SK-N-SH (cell line): ENCODE measurements at regions not wholly inside any gene's neighbourhood (a gene's known extent, or its start where the extent isn't known, plus 50 kb on each side); places are given as distances from the start of the nearest gene placed in this dataset.

Experiments
- CTCF ChIA-PET: fragments of 300-600, 350-600 bp; formaldehyde crosslinking; extraction: SDS; loops from one replicate; lab custom pipeline; 2021; lab: Yijun Ruan, JAX
- POLR2A ChIA-PET: fragments of 350-600 bp; sonication (Branson Sonifier 250); formaldehyde crosslinking; extraction: SDS; loops from one replicate; lab custom pipeline; 2020; ENCODE audit warnings: antibody characterized with exemption, inconsistent platforms; lab: Yijun Ruan, JAX
- DNase-seq: peaks from one replicate; pipeline ENCODE4 v3.0.0; 2012
- H2AFZ ChIP-seq: fragments of 200-600 bp; sonication (generic); 2 replicates; pipeline ENCODE4 v1.8.1; 2016; ENCODE audit warnings: antibody characterized with exemption, mild to moderate bottlenecking, low read depth
- H3F3A ChIP-seq: fragments of 200-600 bp; sonication (generic); replicated peaks from 2 replicates; pipeline ENCODE3; 2016; ENCODE audit warnings: antibody characterized with exemption, mild to moderate bottlenecking; ENCODE audit not compliant: insufficient read depth
- H3K27ac ChIP-seq, 2 experiments: fragments of 200-500 bp in 1 of 2; fragments of 200-600 bp in 1 of 2; sonication (Bioruptor generic) in 1 of 2; sonication (generic), shearing (Covaris generic) in 1 of 2; 2 replicates each; pipeline versions ENCODE4 v1.5.1 to v1.6.1; 2014 to 2016; ENCODE audit warnings: low read depth in 2 of 2, inconsistent platforms in 1 of 2, low read length in 1 of 2, mild to moderate bottlenecking in 1 of 2, mixed read lengths in 1 of 2
- H3K27me3 ChIP-seq: fragments of 200-600 bp; sonication (generic), shearing (Covaris generic); 2 replicates; pipeline ENCODE4 v1.6.1; 2016; ENCODE audit warnings: mixed run types; ENCODE audit not compliant: insufficient read depth
- H3K36me3 ChIP-seq, 2 experiments: fragments of 200-500 bp in 1 of 2; fragments of 200-600 bp in 1 of 2; sonication (Bioruptor generic) in 1 of 2; sonication (generic) in 1 of 2; replicated peaks in 1 of 2; 2 replicates each; pipeline versions ENCODE3 to v1.5.1; 2014 to 2016; ENCODE audit warnings: low read length in 1 of 2, mild to moderate bottlenecking in 1 of 2; ENCODE audit not compliant: insufficient read depth in 2 of 2, control insufficient read depth in 1 of 2
- H3K4me1 ChIP-seq, 2 experiments: fragments of 200-500 bp in 1 of 2; fragments of 200-600 bp in 1 of 2; sonication (Bioruptor generic) in 1 of 2; sonication (generic), shearing (Covaris generic) in 1 of 2; 2 replicates each; pipeline versions ENCODE4 v1.5.1 to v1.6.1; 2014 to 2016; ENCODE audit warnings: low read depth in 1 of 2, low read length in 1 of 2, mixed run types in 1 of 2; ENCODE audit not compliant: insufficient read depth in 2 of 2, control insufficient read depth in 1 of 2
- H3K4me2 ChIP-seq: fragments of 200-600 bp; sonication (generic), shearing (Covaris generic); 2 replicates; pipeline ENCODE4 v1.6.1; 2017; ENCODE audit warnings: mixed run types
- H3K4me3 ChIP-seq, 2 experiments: fragments of 200-500 bp in 1 of 2; fragments of 200-600 bp in 1 of 2; sonication (Bioruptor generic) in 1 of 2; sonication (generic), shearing (Covaris generic) in 1 of 2; 2 replicates each; pipeline versions ENCODE4 v1.5.1 to v1.8.1; 2014 to 2016; ENCODE audit warnings: low read depth in 2 of 2, inconsistent platforms in 1 of 2, low read length in 1 of 2, mild to moderate bottlenecking in 1 of 2, mixed read lengths in 1 of 2, moderate library complexity in 1 of 2
- H3K79me2 ChIP-seq: fragments of 200-600 bp; sonication (generic); 2 replicates; pipeline ENCODE4 v1.8.1; 2017; ENCODE audit warnings: mild to moderate bottlenecking; ENCODE audit not compliant: insufficient read depth
- H3K9ac ChIP-seq: fragments of 200-600 bp; sonication (generic); 2 replicates; pipeline ENCODE4 v1.6.1; 2017; ENCODE audit warnings: mixed run types
- H3K9me2 ChIP-seq: fragments of 200-600 bp; sonication (generic); 2 replicates; pipeline ENCODE4 v1.6.1; 2017; ENCODE audit warnings: mixed run types
- H3K9me3 ChIP-seq: fragments of 200-600 bp; sonication (generic); 2 replicates; pipeline ENCODE4 v1.6.1; 2017; ENCODE audit warnings: mixed run types, mild to moderate bottlenecking, moderate library complexity
- H4K20me1 ChIP-seq: fragments of 200-600 bp; sonication (generic); 2 replicates; pipeline ENCODE4 v1.6.1; 2017; ENCODE audit warnings: mild to moderate bottlenecking, mixed run types; ENCODE audit not compliant: insufficient read depth
- IRF3 ChIP-seq: fragments of 150-350 bp; IDR thresholded peaks from 2 replicates; pipeline ENCODE4 v1.6.1; 2016; ENCODE audit warnings: mild to moderate bottlenecking, low read depth, low read length
- MEF2A ChIP-seq: IDR thresholded peaks from 2 replicates; pipeline ENCODE4 v1.4.0; 2012; ENCODE audit warnings: low read depth, borderline replicate concordance
- RAD21 ChIP-seq: IDR thresholded peaks from 2 replicates; pipeline ENCODE4 v1.6.1; 2012; ENCODE audit warnings: mild to moderate bottlenecking, low read length
- REST ChIP-seq: IDR thresholded peaks from 2 replicates; pipeline ENCODE4 v1.6.1; 2012; ENCODE audit warnings: mild to moderate bottlenecking, low read depth, low read length, moderate library complexity
- RXRA ChIP-seq: IDR thresholded peaks from 2 replicates; pipeline ENCODE4 v1.4.0; 2012; ENCODE audit warnings: low read depth, mild to moderate bottlenecking, borderline replicate concordance
- WGBS: methylation state at CpG from one replicate; pipeline ENCODE4 v1.1.6; 2017; ENCODE audit warnings: low lambda C conversion rate; 5-methylcytosine and 5-hydroxymethylcytosine counted together
- TF ChIP-seq, protein P1 (sequence below): fragments of 200-600 bp; sonication (generic); IDR thresholded peaks from 2 replicates; pipeline ENCODE4 v1.6.1; 2017; ENCODE audit warnings: antibody characterized with exemption, mild to moderate bottlenecking, moderate library complexity

DNA sequence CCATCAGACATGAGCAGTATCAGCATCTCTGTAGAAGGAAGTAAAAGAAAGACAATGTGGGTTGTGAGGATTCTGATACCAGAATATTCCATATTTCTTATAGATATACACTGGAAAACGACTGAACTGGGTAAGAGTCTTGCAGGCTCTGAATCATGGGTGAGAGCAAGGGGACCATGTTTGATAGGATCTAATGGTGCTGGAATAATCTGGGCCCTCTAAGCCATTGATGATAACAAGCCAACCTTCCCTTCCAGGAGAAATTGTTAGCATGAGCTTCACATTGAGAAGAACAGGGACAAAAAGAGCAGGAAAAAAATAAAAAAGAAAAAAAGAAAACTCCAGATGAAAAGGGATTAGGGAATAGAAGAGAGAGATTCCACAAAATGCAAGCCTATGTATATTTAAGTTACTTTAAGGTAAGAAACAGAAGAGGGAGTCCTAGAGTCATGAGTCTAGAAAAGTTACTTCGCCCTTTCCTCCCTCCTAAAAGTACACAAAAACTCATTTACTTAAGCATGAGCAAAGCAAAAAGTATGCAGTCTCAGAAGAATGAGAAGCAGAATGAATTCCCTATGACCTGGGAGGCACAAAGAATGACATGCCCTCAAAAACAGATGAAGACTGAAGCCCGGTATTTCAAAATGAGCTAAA lies 181.9 kb downstream of the TMEM26 start:
- Histone ChIP-seq H3K27ac (no peak overlapping the region; a peak in 1 of 4 replicates), H3K4me1 (no peaks in the 10 kb centered on the region; a peak in 1 of 4 replicates), H2AFZ (no peak overlapping the region)
- WGBS = 38% methylated on average over 3 of the region's 3 CpGs
- TF ChIP-seq, protein P1, sequence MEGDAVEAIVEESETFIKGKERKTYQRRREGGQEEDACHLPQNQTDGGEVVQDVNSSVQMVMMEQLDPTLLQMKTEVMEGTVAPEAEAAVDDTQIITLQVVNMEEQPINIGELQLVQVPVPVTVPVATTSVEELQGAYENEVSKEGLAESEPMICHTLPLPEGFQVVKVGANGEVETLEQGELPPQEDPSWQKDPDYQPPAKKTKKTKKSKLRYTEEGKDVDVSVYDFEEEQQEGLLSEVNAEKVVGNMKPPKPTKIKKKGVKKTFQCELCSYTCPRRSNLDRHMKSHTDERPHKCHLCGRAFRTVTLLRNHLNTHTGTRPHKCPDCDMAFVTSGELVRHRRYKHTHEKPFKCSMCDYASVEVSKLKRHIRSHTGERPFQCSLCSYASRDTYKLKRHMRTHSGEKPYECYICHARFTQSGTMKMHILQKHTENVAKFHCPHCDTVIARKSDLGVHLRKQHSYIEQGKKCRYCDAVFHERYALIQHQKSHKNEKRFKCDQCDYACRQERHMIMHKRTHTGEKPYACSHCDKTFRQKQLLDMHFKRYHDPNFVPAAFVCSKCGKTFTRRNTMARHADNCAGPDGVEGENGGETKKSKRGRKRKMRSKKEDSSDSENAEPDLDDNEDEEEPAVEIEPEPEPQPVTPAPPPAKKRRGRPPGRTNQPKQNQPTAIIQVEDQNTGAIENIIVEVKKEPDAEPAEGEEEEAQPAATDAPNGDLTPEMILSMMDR = peak; percentile 30; the same call in 1 of the 2 replicates
- TF ChIP-seq RAD21 (peak; percentile 24; the same call in 1 of the 2 replicates), IRF3 (no peak)
- TF ChIP-seq, all 33 proteins: peak for 2
- ChIA-PET CTCF (no interaction called here), POLR2A (no interaction called here)
- Histone ChIP-seq H3K9me3 (no peaks in the 10 kb centered on the region), H3K36me3 (no peaks in the 10 kb centered on the region), H3K4me2 (no peak overlapping the region), H3K79me2 (no peaks in the 10 kb centered on the region), H3K27me3 (no peaks in the 10 kb centered on the region), H3K4me3 (no peak overlapping the region), H3F3A (peaks cover 10% of the 10 kb centered on the region), H3K9me2 (no peaks in the 10 kb centered on the region), H4K20me1 (no peaks in the 10 kb centered on the region), H3K9ac (no peak overlapping the region)
- no peak for DNase-seq

DNA sequence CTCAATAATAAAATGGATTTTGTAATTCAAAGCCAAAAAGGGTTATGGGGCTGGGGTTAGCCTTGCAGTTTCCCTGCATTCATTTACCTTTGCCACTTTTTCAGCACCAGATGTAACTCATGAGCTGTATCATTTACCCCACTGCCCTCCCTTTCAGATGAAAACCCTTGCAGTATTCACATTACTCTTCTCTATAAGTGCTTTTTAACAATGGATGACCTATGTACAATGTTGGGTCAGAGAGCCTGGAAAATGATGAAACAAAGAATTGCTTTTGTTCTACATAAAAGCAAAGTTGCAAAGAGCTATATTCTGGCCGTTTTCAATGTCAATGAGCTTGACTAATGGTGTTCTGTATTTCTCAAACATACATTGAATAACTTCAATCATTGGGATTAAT lies 189.7 kb downstream of the TMEM26 start:
- Histone ChIP-seq H3K4me2 (no peak overlapping the region; the same call in 1 of the 2 replicates), H3K4me1 (no peaks in the 10 kb centered on the region), H2AFZ (no peak overlapping the region), H3K4me3 (no peak overlapping the region), H3K27me3 (no peaks in the 10 kb centered on the region), H3K79me2 (no peaks in the 10 kb centered on the region), H4K20me1 (no peaks in the 10 kb centered on the region), H3K9me2 (no peaks in the 10 kb centered on the region), H3K27ac (peak overlapping the region in 1 of 2 experiments; percentile 59; a peak in 1 of 4 replicates), H3K36me3 (no peaks in the 10 kb centered on the region), H3F3A (peaks cover 3% of the 10 kb centered on the region), H3K9me3 (no peaks in the 10 kb centered on the region), H3K9ac (no peak overlapping the region)
- TF ChIP-seq, protein P1 = no peak
- TF ChIP-seq MEF2A = no peak
- no peak for TF ChIP-seq RXRA
- TF ChIP-seq REST = no peak
- CTCF ChIA-PET = no interaction called here
- WGBS = 7% methylated on average over 1 of the region's 1 CpG
- POLR2A ChIA-PET = no interaction called here
- DNase-seq = no peak
